NCI-H446 treated with DMSO at 0.1 percent for 48 hours (cell line): ENCODE measurements at regions not wholly inside any gene's neighbourhood (a gene's known extent, or its start where the extent isn't known, plus 50 kb on each side); places are given as distances from the start of the nearest gene placed in this dataset.
"Not testable (repeated sequence)": the region's sequence is repeated elsewhere in the genome, so short reads cannot be mapped to it uniquely, and the experiment has no call there.

ENCODE experiments used
- DNase-seq: peaks from one replicate; lab custom pipeline; 2025; lab: John Stamatoyannopoulos, UW

DNA sequence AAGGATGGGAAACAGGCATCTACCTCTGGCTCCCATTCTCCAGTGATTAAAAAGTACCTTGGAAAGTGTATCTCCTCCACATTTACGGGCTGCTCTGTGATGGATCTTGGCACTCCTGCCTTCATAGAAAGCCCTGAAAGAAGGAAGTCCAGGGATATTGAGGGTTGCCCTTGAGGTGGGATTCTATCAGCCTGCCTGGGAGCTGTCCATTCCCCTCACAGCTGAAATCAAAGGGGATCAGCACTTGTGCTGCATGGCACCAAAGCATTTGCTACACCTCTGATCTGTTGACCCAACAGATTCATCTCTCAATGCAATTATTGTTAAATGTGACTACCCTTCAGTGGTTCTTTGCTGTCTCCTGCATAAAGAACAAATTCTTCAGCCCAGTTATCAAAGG, 442.0 kb upstream of the RUNX1 start:
- no peak for DNase-seq

DNA sequence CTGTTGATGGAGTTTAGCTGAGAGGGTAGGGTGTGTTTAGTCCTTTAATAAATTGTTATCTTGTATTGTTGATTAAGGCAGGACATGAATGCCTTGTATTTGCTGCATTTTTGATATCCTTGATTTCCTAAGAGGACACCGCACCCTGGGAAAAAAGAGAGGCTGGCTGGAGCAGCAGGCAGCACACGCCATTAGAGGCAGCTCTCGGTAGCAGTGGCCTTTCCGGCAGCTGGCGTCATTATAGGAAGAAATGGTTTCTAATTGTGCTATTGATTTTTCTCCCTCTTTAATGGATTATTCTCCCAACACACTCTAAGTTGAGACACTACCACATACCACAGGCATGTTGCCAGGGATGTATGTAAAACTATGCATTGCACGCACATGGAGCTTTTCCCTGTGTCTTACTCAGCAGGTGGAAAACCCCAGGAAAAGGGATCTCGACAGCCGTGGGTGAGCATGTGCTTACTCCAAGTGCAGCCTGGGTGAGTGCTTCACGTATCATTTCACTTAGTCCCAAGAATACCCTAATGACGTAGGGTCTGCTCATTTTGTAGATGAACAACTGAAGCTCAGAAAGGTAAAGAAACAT, 440.4 kb upstream of the RUNX1 start:
- DNase-seq = no peak

DNA sequence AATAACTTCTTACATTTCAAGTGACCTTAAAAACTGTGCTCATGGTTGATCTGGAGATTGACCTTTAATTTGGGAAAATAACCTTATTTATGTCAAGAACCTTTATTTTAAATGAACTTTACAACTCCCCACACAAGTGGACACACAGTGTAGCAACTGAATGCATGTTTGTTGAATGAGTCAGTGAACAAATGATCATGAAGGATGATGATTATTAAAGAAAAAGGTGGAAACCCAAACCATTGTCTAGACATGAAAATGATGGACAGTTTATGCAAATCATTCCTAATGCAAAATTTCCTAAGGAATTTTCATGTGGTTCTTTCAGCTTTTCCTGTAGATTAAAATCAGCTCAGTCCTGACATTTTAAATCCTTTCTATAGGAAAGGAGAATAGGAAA, 439.8 kb upstream of the RUNX1 start:
- no peak for DNase-seq

DNA sequence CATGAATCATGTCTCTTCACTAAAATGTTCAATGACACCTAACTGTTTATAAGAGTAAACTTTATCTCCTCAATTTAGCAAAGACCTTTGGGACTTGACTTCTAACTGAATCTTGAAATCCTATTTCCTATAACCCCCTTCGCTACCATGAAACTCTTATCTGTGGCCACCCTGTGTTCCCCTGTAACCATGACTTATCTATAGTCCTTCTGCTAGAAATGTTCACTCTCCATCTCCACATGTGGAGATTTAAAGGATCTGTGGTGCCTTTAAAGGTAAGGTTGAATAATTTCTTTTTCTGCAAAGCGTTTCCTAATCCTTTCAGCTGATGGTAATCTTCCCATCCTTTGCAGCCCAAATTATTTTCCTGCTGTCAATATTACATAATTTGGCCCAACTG, 436.3 kb upstream of the RUNX1 start:
- no peak for DNase-seq

DNA sequence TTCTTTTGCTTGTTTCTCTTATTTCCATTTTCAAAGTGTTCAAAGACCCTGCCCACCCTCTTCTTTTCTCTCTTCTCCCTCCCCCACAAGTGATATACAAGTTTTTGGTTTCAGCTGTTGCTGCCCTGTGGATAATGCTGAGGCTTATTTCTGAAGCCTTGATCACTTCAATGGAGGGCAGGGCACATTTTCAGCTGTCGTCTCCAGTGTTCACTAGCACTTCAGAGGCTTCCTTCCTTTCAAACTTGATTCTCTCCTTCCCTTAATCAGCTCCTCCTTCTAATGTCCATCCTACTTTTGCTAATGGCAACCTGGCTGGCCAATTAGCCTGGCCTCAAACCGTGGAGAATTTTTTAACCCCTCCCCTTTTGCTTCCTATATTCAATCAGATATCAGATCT, 435.7 kb upstream of the RUNX1 start:
- DNase-seq = no peak

DNA sequence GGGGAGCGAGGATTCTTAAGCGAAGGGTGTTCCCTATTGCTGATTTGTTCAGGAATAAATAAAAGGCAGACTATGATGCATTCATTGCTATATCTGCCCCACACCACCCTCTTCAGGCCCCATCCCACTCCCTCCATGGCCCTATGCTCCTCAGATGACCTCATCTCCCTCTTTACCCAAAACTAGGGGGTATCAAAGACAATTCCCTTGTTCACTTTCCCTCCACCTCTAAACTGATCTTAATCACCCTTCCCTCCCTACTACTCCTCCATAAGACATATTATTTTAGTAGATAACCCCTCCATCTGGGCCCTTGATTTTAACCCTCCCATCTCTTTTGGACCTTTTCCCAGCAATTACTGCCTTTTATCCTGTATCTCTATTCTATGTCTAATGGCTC, 434.9 kb upstream of the RUNX1 start:
- no peak for DNase-seq

DNA sequence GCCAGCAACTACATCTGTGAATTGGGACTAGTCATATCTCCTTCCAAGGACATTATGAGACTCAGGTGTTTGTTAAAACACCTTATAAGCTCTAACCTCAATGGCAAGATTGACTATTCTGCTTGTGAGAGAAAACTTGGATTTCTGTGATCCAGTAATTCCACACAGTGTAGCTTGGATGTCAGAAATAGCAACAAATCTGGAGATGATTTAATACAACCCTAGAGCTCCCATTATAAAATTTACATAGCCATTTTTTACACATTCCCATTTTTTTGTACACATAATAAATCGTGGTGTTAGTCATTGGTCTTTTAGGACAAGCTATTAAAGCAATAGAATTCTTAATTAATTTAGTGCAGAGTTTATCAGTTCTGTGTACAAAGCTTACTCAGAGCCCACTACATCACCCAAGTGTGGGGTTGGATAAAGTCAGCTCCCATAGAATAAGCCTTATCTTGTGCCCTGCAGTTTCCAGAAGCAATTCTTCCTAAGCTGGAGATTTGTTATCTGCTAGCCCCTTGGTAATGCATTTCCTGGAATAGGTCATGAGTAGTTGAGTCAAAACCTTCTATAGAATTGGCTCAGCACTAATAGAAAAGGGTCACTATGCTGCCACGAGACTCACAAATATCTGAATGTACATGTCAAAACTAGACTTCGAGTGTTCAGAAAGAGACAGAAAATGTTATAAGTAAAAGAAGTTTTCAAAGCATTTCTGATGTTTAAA, 434.0 kb upstream of the RUNX1 start:
- DNase-seq = no peak

DNA sequence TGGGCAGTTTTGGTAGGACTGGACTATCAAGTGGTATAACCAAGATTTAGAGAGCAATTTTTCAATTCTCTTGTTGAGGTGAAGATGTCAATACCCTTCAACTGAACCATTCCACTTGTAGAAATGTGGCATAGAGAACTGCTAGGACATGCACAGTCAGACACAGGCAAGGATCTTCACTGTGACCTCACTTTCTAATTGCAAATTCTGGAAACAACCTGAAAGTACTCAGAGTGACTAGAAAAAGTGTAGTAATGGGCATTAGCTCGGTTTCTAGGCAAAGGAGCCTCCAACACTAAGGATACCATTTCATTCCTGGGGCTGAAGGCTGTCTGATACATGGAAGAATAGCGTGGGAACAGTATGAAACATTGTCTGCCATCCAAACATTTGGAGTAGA, 433.0 kb upstream of the RUNX1 start:
- DNase-seq = no peak

DNA sequence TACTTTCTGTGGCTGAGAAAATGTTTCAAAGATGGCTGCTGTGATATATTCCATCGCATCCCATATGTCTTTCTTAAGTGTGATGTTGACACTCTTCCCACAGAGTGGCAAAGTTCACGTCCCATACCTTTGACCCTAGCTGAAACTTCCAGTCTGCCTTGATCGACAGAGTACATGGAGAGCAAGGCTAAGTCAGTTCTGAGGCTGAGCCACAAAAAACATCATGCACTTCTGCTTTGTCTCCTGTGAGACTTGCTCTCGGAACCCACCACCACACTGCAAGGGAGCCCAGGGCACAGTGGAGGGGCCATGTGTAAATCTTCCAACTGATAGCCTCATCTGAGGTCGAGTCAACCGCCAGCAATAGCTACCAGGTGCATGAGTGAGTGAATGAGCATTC, 431.9 kb upstream of the RUNX1 start:
- DNase-seq = no peak

DNA sequence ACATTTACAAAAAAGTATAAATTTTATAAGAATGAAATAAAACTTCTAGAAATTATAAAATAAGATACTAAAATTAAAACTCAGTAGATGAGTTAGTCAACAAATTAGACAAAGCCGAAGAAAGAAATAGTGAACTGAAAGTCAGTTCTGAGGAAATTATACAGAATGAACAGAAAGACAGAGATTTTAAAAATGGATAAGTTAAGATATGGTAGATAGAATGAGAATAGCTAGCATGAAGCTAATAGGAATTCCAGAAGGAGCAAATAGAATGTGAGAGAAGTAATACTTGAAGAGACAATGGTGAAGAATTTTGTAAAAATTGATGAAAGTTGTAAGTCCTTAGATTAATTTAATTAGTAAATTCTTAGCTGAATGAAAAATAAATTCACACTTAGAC, 430.4 kb upstream of the RUNX1 start:
- no peak for DNase-seq

DNA sequence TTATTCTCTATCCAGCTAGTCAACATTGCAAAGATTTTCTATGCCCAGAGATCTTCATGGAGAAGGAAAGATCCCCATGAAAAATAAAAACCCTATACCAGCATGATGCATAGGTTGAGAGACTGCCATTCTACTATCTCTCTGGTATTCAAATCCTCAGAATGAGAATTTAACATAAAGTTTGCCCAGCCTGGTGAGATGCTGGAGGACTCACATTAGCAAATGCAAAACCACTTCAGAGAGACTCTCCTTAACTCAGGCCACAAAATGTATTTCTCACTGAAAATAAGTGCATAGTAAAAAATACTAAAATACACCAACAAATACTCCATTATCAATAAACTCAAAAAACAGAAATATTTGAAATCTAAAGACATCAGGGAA, 430.0 kb upstream of the RUNX1 start:
- no peak for DNase-seq

DNA sequence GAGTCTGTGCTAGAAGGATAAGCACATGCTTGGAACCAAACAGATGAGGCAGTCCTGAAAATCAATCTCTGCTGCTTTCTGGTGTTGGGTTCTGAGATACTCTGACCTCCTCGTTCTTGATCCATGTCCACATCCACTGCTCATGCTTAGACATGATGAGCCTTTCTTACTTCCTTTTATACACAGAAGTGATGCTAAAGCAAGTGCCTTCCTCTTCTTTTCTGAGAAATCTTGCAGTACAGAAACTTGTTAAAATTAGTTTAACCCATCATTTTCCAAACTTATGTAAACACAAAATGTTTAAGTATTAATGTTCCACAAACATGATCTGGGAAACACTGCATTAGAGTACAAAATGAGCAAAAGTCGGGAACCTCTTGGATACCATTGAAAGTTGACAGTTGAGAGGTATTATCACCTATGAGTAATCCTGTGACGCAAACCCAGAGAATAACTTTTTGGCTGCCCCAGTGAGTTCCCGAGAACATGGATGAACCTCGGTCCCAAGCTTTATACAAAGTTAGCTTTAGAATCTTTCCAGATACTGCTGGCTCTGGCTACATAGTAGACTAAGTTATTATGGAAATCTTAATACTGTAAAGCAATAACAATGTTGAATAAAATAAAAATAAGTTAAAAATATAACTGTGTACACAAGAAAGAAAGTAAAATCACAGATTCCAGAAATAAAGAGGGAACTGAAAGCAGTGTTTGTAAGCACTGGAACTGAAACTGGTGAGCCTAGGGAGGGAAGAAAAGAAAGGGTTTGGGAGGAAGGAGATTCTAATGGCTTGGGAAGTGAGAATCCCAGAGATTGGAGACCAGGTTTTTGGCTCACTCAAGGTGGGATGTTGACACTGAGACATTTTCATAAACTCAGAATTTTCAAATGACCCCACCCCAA, 429.3 kb upstream of the RUNX1 start:
- no peak for DNase-seq

DNA sequence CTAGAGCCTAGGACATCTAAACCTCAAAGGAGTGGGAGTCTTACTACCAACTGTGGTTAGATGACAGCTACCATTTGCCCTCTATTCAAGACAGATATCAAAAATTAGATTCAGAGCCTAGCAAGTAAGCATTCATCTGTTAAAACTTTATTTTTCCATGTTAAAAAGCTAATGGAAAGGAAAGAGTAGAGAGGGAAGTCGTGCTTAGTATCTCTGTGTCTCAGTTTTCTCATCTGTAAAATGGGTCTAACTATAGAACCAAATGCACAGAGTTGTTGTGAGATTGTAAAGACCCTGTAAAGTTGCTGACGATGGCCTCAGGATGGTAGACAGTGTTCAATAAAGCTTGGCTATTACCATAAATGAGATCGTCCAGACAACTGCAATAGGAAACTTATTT, 428.5 kb upstream of the RUNX1 start:
- no peak for DNase-seq

DNA sequence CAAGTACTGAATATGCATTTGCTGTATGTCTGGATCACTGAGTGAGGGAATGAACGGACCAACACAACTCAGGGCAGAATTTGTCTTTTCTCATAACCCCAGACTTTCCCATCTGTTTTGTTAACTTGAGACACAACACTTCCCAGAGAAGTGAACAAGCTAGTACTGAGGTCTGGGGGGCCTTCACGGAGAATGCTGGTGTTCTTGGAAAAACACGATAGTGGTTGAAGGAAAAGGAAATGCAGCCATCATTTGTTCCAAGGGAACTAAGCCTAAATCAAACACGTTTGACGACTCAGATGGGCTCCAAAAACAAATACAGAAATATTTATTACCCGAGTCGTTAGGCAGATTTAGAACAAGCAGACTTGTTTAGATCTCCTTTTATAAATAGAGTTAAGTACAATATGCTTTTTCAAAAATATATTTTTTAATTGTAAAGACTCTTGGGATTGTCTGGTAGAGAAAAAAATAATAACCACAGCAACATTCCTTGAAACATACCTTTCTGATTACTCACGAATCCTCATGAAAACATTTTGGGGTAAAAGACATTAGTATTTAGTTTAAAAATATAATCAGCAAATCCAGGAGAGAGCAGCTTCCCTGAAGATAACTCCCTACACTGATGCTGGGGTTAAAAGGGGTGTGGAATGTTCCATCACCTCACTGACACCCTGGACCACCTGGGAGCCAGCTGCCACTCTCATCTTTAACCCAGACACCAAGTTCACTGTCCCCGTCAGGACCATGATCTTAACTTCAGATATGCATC, 427.7 kb upstream of the RUNX1 start:
- no peak for DNase-seq

DNA sequence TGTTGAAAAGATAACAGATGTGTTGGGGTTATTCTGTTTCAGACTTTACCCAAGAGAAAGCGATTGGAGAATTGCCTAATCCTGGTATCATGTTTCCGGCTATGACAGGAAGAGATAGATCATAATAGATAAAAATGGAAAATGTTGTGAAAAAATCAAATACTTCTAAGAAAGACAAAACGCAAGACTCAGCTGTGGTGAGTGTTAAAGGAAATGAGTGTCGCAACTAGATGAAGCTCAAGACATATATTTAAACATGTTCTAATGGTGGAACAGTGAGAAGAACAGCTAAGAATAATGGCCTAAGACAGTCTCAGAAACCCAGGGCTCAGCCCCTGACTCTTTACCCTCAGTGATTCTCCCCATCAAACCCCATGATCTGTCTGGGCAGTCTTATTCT, 426.7 kb upstream of the RUNX1 start:
- no peak for DNase-seq

DNA sequence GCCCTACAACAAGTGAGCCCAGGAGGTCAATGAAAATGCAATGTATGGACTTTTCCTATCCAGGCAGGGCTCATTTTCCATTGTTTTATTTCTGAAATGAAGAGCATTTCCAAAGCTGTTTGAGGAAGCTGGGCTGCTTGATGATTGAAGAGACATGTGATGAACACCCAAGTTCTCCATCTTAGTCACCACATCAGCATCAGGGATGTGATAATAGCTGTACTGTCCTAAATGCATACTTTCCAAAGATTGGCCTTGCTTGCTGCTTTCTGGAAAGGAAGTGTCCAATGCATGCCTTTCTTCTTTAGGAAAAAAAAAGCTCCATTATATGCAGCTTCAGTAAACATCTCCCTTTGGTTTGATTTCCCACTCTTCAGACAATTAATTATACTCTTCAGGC, 425.9 kb upstream of the RUNX1 start:
- no peak for DNase-seq

DNA sequence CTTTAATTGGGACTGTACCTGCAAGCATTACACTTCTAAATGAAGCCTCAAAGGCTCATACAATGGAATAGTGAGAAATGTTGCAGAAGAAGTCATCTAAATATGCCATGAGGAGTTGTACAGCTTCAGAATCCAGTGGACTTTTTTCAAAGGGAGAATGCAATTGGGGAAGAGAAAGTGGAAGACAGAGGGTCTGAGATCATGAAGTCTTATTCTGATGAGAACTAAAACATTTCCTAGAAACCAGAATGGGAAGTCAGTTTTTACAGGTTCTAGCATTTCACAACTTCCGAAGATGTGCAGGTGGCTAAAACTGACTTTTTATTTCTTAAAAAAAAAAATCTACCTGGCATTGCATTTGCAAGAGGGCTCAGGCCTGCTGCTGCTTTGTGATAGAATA, 424.4 kb upstream of the RUNX1 start:
- DNase-seq = no peak

DNA sequence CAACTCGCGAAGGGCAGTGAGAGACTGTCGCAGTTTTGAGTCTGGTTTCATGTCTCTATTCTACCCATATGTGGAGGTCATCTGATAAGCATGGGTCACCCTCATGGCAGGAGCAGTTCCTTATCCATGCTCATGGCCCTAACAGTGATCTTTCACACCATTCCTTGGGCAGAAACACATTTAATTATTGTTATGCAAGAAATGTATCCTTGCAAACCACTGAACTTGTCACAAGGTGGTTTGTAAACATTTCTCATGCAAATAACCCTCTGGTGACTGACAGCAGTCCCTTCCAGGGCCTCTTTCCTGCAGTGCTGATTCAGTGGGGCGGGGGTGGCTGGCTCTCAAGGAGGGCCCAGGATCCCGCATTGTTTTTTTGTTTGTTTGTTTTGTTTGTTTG, 421.4 kb upstream of the RUNX1 start:
- no peak for DNase-seq

DNA sequence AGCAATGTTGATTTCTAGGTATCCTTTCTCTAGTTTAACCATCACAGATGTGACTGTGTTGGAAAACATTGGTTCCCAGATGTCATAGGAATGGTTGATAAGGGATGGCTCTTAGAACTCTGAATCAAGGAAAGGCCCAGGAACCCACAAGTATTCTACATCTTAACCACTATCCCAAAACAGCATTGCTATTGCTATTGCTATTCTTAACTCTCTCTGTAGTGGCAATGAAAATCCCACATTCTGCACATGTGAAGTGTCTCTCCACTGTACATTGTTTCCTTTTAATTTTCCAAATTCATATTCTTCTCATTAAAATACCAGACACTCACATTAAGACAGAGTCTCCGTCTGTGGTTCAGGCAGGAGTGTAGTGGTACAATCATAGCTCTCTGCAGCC, 420.4 kb upstream of the RUNX1 start:
- no peak for DNase-seq

DNA sequence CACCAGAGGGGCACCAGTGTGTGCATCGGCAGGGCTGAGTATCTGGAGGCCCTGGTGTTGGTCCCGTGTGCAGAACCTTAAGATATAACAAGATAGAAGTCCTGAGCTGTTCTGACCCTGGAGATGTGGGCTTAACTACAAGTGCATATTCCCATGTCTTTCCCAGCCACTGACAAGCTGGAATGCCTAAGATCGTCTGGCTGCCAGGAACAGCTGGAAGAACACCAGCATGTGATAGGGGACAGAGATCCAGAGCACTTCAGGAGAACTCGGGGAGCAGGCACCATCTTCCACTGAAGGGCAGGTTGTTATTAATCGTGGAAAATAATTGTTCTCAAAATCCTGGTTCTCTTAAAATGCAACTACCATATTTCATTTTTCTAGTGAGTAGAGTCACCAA, 419.9 kb upstream of the RUNX1 start:
- no peak for DNase-seq

DNA sequence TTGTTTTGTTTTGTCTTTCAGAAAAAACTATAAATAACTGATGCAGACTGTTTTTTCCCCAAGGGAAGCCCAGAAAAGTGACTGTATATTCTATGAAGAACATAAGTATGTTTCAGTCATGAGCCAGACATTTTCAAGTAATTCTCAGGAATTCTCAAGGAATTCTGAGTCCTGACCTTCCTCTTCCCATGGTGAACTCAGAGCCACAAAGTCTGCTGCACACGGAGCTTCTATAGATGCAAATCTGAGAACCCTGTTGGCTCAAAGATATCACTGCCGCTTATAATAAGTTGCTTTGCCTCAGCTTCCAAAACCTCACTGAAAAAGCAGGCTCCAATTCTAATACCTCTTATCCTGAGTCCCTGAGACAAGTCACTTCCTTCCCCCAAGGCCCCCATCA, 418.5 kb upstream of the RUNX1 start:
- no peak for DNase-seq

DNA sequence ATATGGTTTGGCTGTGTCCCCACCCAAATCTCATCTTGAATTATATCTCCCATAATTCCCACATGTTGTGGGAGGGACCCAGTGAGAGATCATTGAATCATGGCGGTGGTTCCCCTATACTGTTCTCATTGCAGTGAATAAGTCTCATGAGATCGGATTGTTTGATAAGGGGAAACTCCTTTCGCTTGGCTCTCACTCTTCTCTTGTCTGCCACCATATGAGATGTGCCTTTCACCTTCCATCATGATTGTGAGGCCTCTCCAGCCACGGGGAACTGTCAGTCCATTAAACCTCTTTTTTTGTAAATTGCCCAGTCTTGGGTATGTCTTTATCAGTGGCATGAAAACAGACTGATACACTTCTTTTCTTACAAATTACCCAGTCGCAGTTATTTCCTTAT, 417.6 kb upstream of the RUNX1 start:
- DNase-seq = not testable (repeated sequence)

DNA sequence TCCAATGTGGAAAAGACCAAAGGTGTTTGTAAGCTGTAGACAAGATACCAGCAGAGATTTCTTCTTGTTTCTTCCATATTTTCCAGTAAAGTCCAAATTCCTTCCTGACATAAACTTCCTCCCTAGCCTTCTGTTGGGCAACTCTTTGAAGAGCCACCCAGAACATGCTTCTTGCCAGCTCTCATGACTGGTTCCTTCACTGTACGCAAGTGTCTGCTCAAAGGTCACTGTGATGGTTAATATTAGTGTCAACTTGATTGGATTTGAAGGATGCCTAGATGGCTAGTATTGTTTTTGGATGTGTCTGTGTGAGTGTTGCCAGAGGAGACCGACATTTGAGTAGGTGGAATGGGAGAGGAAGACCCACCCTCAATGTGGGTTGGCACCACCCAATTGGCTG, 416.6 kb upstream of the RUNX1 start:
- DNase-seq = no peak
